Natural killer cell (primary cell): ENCODE measurements at regions not wholly inside any gene's neighbourhood (a gene's known extent, or its start where the extent isn't known, plus 50 kb on each side); places are given as distances from the start of the nearest gene placed in this dataset.

ENCODE experiments used
- ATAC-seq, 3 donors: fragments of 150-1000 bp in 2 of 3; fragments of 200-7000 bp in 1 of 3; cut with Tn5 transposase; 1 replicate in 1 of 3; 2 replicates in 2 of 3; pipeline ENCODE4 v1.10.0; 2021; ENCODE audit warnings: mild to moderate bottlenecking in 2 of 3, moderate library complexity in 2 of 3
- DNase-seq, 2 donors: peaks; one replicate each; pipeline versions ENCODE4 v3.0.0 to v3.0.0-alpha.2; 2013 to 2021; ENCODE audit warnings: mixed read lengths in 1 of 2
- H3K27ac ChIP-seq: one replicate; pipeline ENCODE4 v1.5.1; 2013; ENCODE audit warnings: mild to moderate bottlenecking, low read length
- H3K27me3 ChIP-seq: one replicate; pipeline ENCODE4 v1.6.1; 2013; ENCODE audit warnings: low read length; ENCODE audit not compliant: control insufficient read depth, insufficient read depth
- H3K36me3 ChIP-seq: one replicate; pipeline ENCODE4 v1.6.1; 2013; ENCODE audit warnings: low read length; ENCODE audit not compliant: control insufficient read depth, insufficient read depth
- H3K4me1 ChIP-seq: one replicate; pipeline ENCODE4 v1.6.1; 2013; ENCODE audit warnings: low read length; ENCODE audit not compliant: control insufficient read depth, insufficient read depth
- H3K4me3 ChIP-seq: one replicate; pipeline ENCODE4 v1.5.1; 2013; ENCODE audit warnings: low read length
- H3K9me3 ChIP-seq: one replicate; pipeline ENCODE4 v1.6.1; 2013; ENCODE audit warnings: low read length; ENCODE audit not compliant: control insufficient read depth, insufficient read depth
- H3K27ac Mint-ChIP-seq, 2 donors: one replicate each; pipeline ENCODE4 v1.8.0; 2022; ENCODE audit warnings: mild to moderate bottlenecking in 2 of 2, mixed read lengths in 2 of 2, moderate library complexity in 1 of 2
- H3K27me3 Mint-ChIP-seq, 2 donors: one replicate each; pipeline ENCODE4 v1.8.0; 2022; ENCODE audit warnings: low read depth in 2 of 2, mixed read lengths in 2 of 2
- H3K36me3 Mint-ChIP-seq: one replicate; pipeline ENCODE4 v1.8.0; 2022; ENCODE audit warnings: mixed read lengths
- H3K4me1 Mint-ChIP-seq, 2 donors: one replicate each; pipeline ENCODE4 v1.8.0; 2022; ENCODE audit warnings: mixed read lengths in 2 of 2
- H3K4me3 Mint-ChIP-seq: one replicate; pipeline ENCODE4 v1.8.0; 2022; ENCODE audit warnings: mild to moderate bottlenecking, moderate library complexity, mixed read lengths
- H3K9me3 Mint-ChIP-seq, 2 donors: one replicate each; pipeline ENCODE4 v1.8.0; 2022; ENCODE audit warnings: mixed read lengths in 2 of 2
- WGBS: methylation state at CpG from one replicate; pipeline ENCODE4 v1.1.7; 2013; ENCODE audit warnings: missing lambda C conversion rate; ENCODE audit not compliant: insufficient coverage; 5-methylcytosine and 5-hydroxymethylcytosine counted together
- intact Hi-C: fragments of 100-400 bp; cut with micrococcal nuclease; formaldehyde crosslinking; loops from one replicate; pipeline ENCODE4 v1.14.2; 2022
- TF ChIP-seq, protein P1 (sequence below): fragments of 200-600 bp; IDR thresholded peaks from one replicate; pipeline ENCODE4 v1.8.0; 2022; ENCODE audit warnings: antibody characterized with exemption

DNA sequence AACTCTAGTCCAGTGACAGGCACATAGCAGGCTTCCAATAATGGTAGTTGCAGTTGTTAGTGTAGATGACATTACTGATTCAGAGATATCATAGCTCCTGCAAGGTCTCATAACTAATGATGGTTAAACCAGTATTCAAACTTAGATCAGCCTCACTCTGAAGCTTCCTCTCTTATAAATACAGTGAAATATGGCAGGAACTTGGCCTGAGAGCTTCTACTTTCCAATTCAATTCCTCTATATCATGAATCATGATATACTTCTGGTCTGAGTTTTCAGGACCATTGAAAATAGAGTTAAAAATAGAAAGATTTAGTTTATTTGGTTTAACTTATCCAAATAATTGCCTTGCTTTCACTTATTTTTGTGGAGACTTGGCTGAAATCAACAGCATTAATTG, 167.5 kb upstream of the NOVA1 start:
- Histone ChIP-seq H3K27me3 (no peaks in the 10 kb centered on the region), H3K4me3 (no peak overlapping the region), H3K9me3 (no peaks in the 10 kb centered on the region), H3K4me1 (no peaks in the 10 kb centered on the region), H3K27ac (no peak overlapping the region), H3K36me3 (no peaks in the 10 kb centered on the region)
- no peaks in the 10 kb centered on the region for H3K4me1 Mint-ChIP-seq
- intact Hi-C loops: no loop called here
- no peaks in the 10 kb centered on the region for H3K36me3 Mint-ChIP-seq
- no peak overlapping the region for H3K27ac Mint-ChIP-seq
- H3K9me3 Mint-ChIP-seq: peaks cover 6 to 15% of the 10 kb centered on the region in 2 donors
- no peak for DNase-seq
- ATAC-seq: no peak
- H3K4me3 Mint-ChIP-seq: no peak overlapping the region
- H3K27me3 Mint-ChIP-seq: no peaks in the 10 kb centered on the region
- TF ChIP-seq, protein P1, sequence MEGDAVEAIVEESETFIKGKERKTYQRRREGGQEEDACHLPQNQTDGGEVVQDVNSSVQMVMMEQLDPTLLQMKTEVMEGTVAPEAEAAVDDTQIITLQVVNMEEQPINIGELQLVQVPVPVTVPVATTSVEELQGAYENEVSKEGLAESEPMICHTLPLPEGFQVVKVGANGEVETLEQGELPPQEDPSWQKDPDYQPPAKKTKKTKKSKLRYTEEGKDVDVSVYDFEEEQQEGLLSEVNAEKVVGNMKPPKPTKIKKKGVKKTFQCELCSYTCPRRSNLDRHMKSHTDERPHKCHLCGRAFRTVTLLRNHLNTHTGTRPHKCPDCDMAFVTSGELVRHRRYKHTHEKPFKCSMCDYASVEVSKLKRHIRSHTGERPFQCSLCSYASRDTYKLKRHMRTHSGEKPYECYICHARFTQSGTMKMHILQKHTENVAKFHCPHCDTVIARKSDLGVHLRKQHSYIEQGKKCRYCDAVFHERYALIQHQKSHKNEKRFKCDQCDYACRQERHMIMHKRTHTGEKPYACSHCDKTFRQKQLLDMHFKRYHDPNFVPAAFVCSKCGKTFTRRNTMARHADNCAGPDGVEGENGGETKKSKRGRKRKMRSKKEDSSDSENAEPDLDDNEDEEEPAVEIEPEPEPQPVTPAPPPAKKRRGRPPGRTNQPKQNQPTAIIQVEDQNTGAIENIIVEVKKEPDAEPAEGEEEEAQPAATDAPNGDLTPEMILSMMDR: no peak

DNA sequence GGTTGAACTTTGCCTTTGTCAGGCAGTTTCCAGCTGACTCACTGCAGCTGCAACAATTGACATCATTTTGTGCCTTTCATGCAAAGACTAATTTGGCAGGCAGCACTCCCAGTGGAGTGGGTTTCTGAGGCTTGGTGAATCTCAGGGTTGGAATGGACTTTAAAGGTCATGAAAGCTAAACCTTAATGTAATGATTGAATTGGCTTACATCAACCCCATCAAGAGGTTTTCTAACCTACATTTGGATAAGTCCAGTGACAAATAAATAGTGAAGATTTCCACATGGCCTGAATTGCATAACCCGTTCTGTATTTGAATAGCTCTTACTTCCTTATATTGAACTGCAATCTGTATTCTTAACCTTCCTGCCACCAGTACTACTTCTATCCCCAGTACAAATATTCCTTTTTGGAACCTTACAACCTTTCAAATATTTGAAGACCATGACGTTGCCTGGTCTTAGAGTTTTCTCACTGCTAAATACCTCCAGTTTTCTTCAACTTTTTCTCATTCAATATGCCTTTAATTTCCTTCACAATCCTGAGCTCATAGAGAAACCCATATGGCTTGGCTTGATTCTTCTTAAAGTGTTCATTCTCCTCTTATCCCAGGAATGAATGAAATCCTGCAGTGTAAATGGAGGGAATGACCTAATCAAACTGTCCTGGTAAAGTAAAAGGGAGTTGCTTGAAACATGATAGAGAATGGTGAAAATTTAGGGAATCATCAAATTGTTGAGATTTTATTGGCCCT, 168.1 kb upstream of the NOVA1 start:
- H3K4me3 Mint-ChIP-seq: no peak overlapping the region
- no peak for ATAC-seq
- no peaks in the 10 kb centered on the region for H3K4me1 Mint-ChIP-seq
- no peaks in the 10 kb centered on the region for H3K27me3 Mint-ChIP-seq
- Histone ChIP-seq H3K36me3 (no peaks in the 10 kb centered on the region), H3K27ac (no peak overlapping the region), H3K27me3 (no peaks in the 10 kb centered on the region), H3K9me3 (no peaks in the 10 kb centered on the region), H3K4me1 (no peaks in the 10 kb centered on the region), H3K4me3 (no peak overlapping the region)
- no peak overlapping the region for H3K27ac Mint-ChIP-seq
- WGBS: 61% methylated on average over 2 of the region's 2 CpGs
- peaks cover 6 to 16% of the 10 kb centered on the region in 2 donors for H3K9me3 Mint-ChIP-seq
- no peaks in the 10 kb centered on the region for H3K36me3 Mint-ChIP-seq
- no peak for DNase-seq
- TF ChIP-seq, protein P1: no peak
- intact Hi-C loops: no loop called here

DNA sequence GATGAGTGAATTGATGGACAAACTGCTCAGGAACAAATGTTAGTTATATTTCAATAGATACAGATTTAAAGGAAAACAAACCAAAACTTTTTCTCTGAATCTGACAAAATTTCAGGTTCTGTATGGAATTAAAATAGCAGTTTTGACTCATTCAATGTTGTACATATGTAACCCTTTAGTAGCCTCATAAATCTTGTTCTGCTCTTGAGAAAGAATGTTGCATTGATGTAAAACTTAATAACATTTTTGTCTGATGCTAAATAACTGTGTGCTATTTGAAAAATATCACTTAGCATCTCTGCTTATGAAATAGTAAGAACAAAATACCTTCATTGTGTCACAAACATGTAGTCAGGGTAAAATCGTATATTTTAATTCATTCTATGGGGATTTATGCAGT, 168.9 kb upstream of the NOVA1 start:
- Histone ChIP-seq H3K4me3 (no peak overlapping the region), H3K27ac (no peak overlapping the region), H3K36me3 (no peaks in the 10 kb centered on the region), H3K4me1 (no peaks in the 10 kb centered on the region), H3K27me3 (no peaks in the 10 kb centered on the region), H3K9me3 (no peaks in the 10 kb centered on the region)
- intact Hi-C loops: no loop called here
- no peaks in the 10 kb centered on the region for H3K36me3 Mint-ChIP-seq
- H3K27ac Mint-ChIP-seq: no peak overlapping the region
- no CpG with 5 or more reads among the region's 1 CpG for WGBS
- H3K27me3 Mint-ChIP-seq: no peaks in the 10 kb centered on the region
- peaks cover 3 to 16% of the 10 kb centered on the region in 2 donors for H3K9me3 Mint-ChIP-seq
- H3K4me1 Mint-ChIP-seq: no peaks in the 10 kb centered on the region
- DNase-seq: no peak
- ATAC-seq: no peak
- H3K4me3 Mint-ChIP-seq: no peak overlapping the region
- TF ChIP-seq, protein P1: no peak
